ENCODE measurements at regions not wholly inside any gene's neighbourhood (a gene's known extent, or its start where the extent isn't known, plus 50 kb on each side); places are given as distances from the start of the nearest gene placed in this dataset.

GRCh38 chr13:76397413-76397812 lies 488.8 kb downstream of the KCTD12 start:
- H3K27ac ChIP-seq, result no peak overlapping the region
- no peak for TF ChIP-seq POLR2A (IDR thresholded peaks at IDR 0.05)
- no peak for TF ChIP-seq CTCF (IDR thresholded peaks at IDR 0.05)
- TF ChIP-seq POLR2AphosphoS5 (IDR thresholded peaks at IDR 0.05), result no peak
- TF ChIP-seq EP300 (IDR thresholded peaks at IDR 0.05), result no peak
- no peaks in the 10 kb centered on the region for H3K4me1 ChIP-seq
- no peak for ATAC-seq
- H3K36me3 ChIP-seq, result no peaks in the 10 kb centered on the region
- no peaks in the 10 kb centered on the region for H3K9me3 ChIP-seq
- H3K4me3 ChIP-seq, result no peak overlapping the region
- no peaks in the 10 kb centered on the region for H3K27me3 ChIP-seq
- 79 to 83% methylated on average over 3 of the region's 3 CpGs for WGBS, 2 donors (ENCODE audit: low coverage in 1 of 2)

- Histone ChIP-seq H3K36me3 (no peaks in the 10 kb centered on the region), H3K27ac (no peak overlapping the region), H3K4me1 (peaks cover 3 to 33% (median 10%) of the 10 kb centered on the region in 3 donors), H3K27me3 (no peaks in the 10 kb centered on the region), H3K4me3 (no peak overlapping the region), H3K9me3 (no peaks in the 10 kb centered on the region)
- WGBS, 2 donors (ENCODE audit: low coverage in 1 of 2), result 38 to 79% methylated on average over 1 of the region's 1 CpG
- ATAC-seq, result no peak
- TF ChIP-seq POLR2A (IDR thresholded peaks at IDR 0.05) (no peak), CTCF (IDR thresholded peaks at IDR 0.05) (no peak), EP300 (IDR thresholded peaks at IDR 0.05) (no peak), POLR2AphosphoS5 (IDR thresholded peaks at IDR 0.05) (no peak)
Observed at GRCh38 chr13:76389321-76389720, 496.9 kb downstream of the KCTD12 start.

GRCh38 chr13:76387566-76387965 lies 498.6 kb downstream of the KCTD12 start:
- Histone ChIP-seq H3K27me3 (no peaks in the 10 kb centered on the region), H3K27ac (no peak overlapping the region), H3K4me1 (peaks cover 7 to 46% (median 16%) of the 10 kb centered on the region in 3 donors), H3K36me3 (no peaks in the 10 kb centered on the region), H3K4me3 (no peak overlapping the region), H3K9me3 (no peaks in the 10 kb centered on the region)
- TF ChIP-seq EP300 (IDR thresholded peaks at IDR 0.05) (no peak), CTCF (IDR thresholded peaks at IDR 0.05) (no peak), POLR2AphosphoS5 (IDR thresholded peaks at IDR 0.05) (no peak), POLR2A (IDR thresholded peaks at IDR 0.05) (no peak)
- WGBS, 2 donors (ENCODE audit: low coverage in 1 of 2), result 71 to 100% methylated on average over 1 of the region's 1 CpG
- ATAC-seq, result no peak

- WGBS, 2 donors (ENCODE audit: low coverage in 1 of 2), result 61 to 81% methylated on average over 3 of the region's 3 CpGs
- H3K4me1 ChIP-seq, result peaks cover 7 to 46% (median 16%) of the 10 kb centered on the region in 3 donors
Observed at GRCh38 chr13:76386321-76386720, 499.9 kb downstream of the KCTD12 start.

More at GRCh38 chr13:76386321-76386720, 499.9 kb downstream of the KCTD12 start:
- Histone ChIP-seq H3K9me3 (no peaks in the 10 kb centered on the region), H3K4me3 (no peak overlapping the region), H3K27ac (peak overlapping the region in 1 of 4 donors; percentile 39), H3K27me3 (no peaks in the 10 kb centered on the region), H3K36me3 (no peaks in the 10 kb centered on the region)
- TF ChIP-seq POLR2AphosphoS5 (IDR thresholded peaks at IDR 0.05) (no peak), CTCF (IDR thresholded peaks at IDR 0.05) (no peak), EP300 (IDR thresholded peaks at IDR 0.05) (no peak)
- no peak for ATAC-seq
